ENCODE measurements at regions not wholly inside any gene's neighbourhood (a gene's known extent, or its start where the extent isn't known, plus 50 kb on each side); places are given as distances from the start of the nearest gene placed in this dataset.

DNA sequence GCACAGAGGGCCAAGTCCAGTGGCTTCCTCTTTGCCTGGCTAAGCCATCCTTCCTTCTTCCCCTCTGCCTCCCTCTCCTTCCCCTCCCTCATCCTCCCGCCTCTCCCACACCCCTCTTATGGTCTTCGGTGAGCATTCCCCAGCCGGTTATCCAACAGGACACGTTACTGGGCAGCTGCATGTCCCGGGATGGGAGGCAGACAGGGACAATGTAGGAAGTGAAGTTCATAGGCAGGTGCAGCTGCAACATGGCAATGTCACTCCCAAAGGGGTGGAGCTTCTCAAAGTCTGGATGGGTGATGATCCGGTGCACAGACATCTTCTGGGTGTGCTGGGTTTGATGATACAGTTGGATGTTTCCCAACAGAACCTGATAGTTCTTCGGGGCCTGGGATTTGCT is 71.4 kb upstream of the SPTLC1 start (continued):
- TF ChIP-seq BRCA1 (IDR thresholded peaks at IDR 0.05; ENCODE audit: low read depth, low read length): no peak
- TF ChIP-seq HDAC2 (IDR thresholded peaks at IDR 0.05; ENCODE audit: borderline replicate concordance in 1 of 2, low read depth in 2 of 2, low read length in 2 of 2): no peak
- TF ChIP-seq GTF2F1 (IDR thresholded peaks at IDR 0.05; ENCODE audit: borderline replicate concordance, low read depth, low read length): no peak

All from H1 (cell line).